ENCODE measurements at regions not wholly inside any gene's neighbourhood (a gene's known extent, or its start where the extent isn't known, plus 50 kb on each side); places are given as distances from the start of the nearest gene placed in this dataset.

- H3K4me3 ChIP-seq (replicated peaks; ENCODE audit: low read depth, low read length): no peak overlapping the region
- TF ChIP-seq, protein P1, sequence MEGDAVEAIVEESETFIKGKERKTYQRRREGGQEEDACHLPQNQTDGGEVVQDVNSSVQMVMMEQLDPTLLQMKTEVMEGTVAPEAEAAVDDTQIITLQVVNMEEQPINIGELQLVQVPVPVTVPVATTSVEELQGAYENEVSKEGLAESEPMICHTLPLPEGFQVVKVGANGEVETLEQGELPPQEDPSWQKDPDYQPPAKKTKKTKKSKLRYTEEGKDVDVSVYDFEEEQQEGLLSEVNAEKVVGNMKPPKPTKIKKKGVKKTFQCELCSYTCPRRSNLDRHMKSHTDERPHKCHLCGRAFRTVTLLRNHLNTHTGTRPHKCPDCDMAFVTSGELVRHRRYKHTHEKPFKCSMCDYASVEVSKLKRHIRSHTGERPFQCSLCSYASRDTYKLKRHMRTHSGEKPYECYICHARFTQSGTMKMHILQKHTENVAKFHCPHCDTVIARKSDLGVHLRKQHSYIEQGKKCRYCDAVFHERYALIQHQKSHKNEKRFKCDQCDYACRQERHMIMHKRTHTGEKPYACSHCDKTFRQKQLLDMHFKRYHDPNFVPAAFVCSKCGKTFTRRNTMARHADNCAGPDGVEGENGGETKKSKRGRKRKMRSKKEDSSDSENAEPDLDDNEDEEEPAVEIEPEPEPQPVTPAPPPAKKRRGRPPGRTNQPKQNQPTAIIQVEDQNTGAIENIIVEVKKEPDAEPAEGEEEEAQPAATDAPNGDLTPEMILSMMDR (IDR thresholded peaks at IDR 0.05; ENCODE audit: low read length, missing control alignments): no peak
- DNase-seq (ENCODE audit: low read depth): no peak
Observed at GRCh38 chr9:8037745-8038144, 238.2 kb upstream of the DMAC1 start.

- TF ChIP-seq, protein P1 (IDR thresholded peaks at IDR 0.05; ENCODE audit: low read length, missing control alignments): no peak
- H3K4me3 ChIP-seq (replicated peaks; ENCODE audit: low read depth, low read length): no peak overlapping the region
- no peak for DNase-seq (ENCODE audit: low read depth)
Observed at GRCh38 chr9:8036914-8037524, 237.4 kb upstream of the DMAC1 start.

DNA sequence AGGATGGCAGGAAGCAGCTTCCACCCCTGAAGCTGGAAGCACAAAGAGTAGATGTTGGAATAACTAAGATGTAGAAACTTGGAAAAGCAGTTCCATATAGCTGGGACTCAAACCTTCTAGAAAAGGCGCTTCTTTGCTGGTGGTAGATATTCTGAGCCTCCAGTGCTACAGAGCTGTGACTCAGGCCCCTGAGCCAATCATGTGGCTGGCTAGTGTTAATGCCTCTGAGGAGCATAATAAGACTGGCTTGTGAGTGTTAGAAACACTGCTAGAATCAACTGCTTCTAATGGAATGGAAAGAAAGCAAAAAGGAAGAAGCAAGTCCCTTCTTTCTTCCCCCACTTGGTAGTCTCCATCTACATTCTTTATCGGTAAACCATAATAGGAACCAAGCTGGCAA is 234.2 kb upstream of the DMAC1 start:
- no peak overlapping the region for H3K4me3 ChIP-seq (replicated peaks; ENCODE audit: low read depth, low read length)
- no peak for DNase-seq (ENCODE audit: low read depth)
- TF ChIP-seq, protein P1 (IDR thresholded peaks at IDR 0.05; ENCODE audit: low read length, missing control alignments): no peak

DNA sequence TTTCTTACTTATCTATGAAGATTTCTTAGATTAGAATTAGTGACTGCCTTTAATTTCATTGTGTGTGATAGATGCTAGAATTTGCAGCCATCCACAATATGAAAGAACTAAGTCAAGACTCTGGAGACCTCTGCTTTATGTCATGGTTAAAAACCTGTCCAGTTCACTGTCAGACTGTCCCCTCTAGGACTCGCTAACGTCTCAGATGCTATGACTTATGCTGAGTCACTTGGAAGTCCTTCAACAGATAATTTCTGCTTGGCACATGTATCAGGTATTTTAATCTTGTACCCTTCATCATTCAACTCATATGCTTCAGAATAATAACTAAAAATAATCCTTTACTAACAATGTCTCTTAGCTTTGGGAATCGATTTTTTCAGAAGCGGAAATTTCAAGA is 230.5 kb upstream of the DMAC1 start:
- TF ChIP-seq, protein P1 (IDR thresholded peaks at IDR 0.05; ENCODE audit: low read length, missing control alignments): no peak
- no peak overlapping the region for H3K4me3 ChIP-seq (replicated peaks; ENCODE audit: low read depth, low read length)
- DNase-seq (ENCODE audit: low read depth): no peak

DNA sequence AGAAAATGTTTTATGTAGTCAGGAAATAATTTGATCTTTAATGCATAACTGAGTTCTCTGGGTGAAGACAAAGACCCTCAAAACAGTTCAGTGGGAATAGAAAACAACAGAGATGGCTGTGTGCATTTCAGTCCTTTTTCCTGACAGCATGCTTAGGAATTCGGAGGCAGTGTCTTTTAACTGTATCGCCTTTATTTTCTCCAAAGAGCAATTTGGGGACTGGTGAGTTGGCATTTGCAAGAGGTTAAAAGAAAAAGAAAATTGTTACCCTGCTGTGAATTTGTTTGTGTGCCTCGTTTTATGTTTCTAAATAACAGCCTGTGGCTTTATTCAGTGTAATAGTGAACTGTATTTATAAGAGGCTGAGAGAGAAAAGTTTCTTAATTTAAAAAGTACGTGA is 227.8 kb upstream of the DMAC1 start:
- TF ChIP-seq, protein P1 (IDR thresholded peaks at IDR 0.05; ENCODE audit: low read length, missing control alignments): no peak
- no peak for DNase-seq (ENCODE audit: low read depth)

DNA sequence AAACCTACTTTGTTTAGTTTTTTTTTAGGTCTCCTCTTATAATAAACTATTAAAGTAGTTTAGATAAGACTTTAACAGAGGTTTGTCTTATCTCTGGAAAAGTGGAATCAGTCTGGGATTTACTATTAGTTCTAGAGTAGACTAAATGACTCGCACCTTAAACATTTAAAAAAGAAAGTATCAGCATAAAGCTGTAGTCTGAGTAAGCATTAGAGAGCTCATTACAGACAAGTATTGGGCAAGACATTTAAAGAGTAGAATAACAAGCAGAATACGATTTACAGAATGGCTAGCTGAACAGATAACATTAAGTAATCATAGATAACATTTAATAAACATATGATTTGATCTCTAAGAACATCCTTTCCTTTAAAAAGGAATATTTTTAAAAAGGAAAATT is 226.0 kb upstream of the DMAC1 start:
- TF ChIP-seq, protein P1 (IDR thresholded peaks at IDR 0.05; ENCODE audit: low read length, missing control alignments): no peak
- no peak overlapping the region for H3K4me3 ChIP-seq (replicated peaks; ENCODE audit: low read depth, low read length)
- DNase-seq (ENCODE audit: low read depth): no peak

More for the DNA sequence above, 227.8 kb upstream of the DMAC1 start:
- H3K4me3 ChIP-seq (replicated peaks; ENCODE audit: low read depth, low read length): no peak overlapping the region

DNA sequence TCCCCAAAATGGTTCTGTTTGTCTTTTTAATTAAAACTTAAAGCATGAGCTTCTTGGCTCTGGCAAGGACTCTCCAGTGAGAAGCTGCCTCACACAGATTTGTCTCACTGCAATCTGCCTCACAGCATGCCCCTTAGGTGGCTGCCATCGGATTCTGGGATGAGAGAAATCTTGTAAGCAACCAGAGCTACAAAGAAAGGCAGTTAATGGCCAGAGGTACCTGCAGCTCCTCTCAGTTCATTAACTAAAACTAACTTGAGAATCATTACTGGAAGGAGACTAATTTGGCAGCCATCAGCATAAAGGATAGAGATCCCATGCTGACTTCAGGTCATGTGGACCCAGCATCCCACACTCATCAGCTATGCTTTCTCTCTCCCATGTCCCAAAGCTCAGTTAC is 220.6 kb upstream of the DMAC1 start:
- TF ChIP-seq, protein P1 (IDR thresholded peaks at IDR 0.05; ENCODE audit: low read length, missing control alignments): no peak
- DNase-seq (ENCODE audit: low read depth): no peak

More for the DNA sequence above, 220.6 kb upstream of the DMAC1 start:
- H3K4me3 ChIP-seq (replicated peaks; ENCODE audit: low read depth, low read length): no peak overlapping the region
